ENCODE measurements at regions not wholly inside any gene's neighbourhood (a gene's known extent, or its start where the extent isn't known, plus 50 kb on each side); places are given as distances from the start of the nearest gene placed in this dataset.

- H3K4me3 ChIP-seq (ENCODE audit: low read depth, low read length), result no peak overlapping the region
- TF ChIP-seq CTCF (IDR thresholded peaks at IDR 0.05; ENCODE audit: low read depth, low read length), result no peak
Observed at GRCh38 chr18:55866886-55867285, 278.9 kb upstream of the TCF4 start.

GRCh38 chr18:55866006-55866405, 278.0 kb upstream of the TCF4 start:
- peak overlapping the region; percentile 23; the same call in 1 of the 2 replicates for H3K4me3 ChIP-seq (ENCODE audit: low read depth, low read length)
- TF ChIP-seq CTCF (IDR thresholded peaks at IDR 0.05; ENCODE audit: low read depth, low read length), result no peak

GRCh38 chr18:55864281-55864680, 276.3 kb upstream of the TCF4 start:
- H3K4me3 ChIP-seq (ENCODE audit: low read depth, low read length), result no peak overlapping the region
- no peak for TF ChIP-seq CTCF (IDR thresholded peaks at IDR 0.05; ENCODE audit: low read depth, low read length)

- no peak overlapping the region for H3K4me3 ChIP-seq (ENCODE audit: low read depth, low read length)
- TF ChIP-seq CTCF (IDR thresholded peaks at IDR 0.05; ENCODE audit: low read depth, low read length), result no peak
Observed at GRCh38 chr18:55863876-55864275, 275.9 kb upstream of the TCF4 start.

- H3K4me3 ChIP-seq (ENCODE audit: low read depth, low read length), result no peak overlapping the region
Observed at GRCh38 chr18:55863391-55863706, 275.4 kb upstream of the TCF4 start.

GRCh38 chr18:55862693-55863390, 274.9 kb upstream of the TCF4 start:
- TF ChIP-seq CTCF (IDR thresholded peaks at IDR 0.05; ENCODE audit: low read depth, low read length), result no peak
- no peak overlapping the region for H3K4me3 ChIP-seq (ENCODE audit: low read depth, low read length)

More at GRCh38 chr18:55863391-55863706, 275.4 kb upstream of the TCF4 start:
- TF ChIP-seq CTCF (IDR thresholded peaks at IDR 0.05; ENCODE audit: low read depth, low read length), result no peak

- TF ChIP-seq CTCF (IDR thresholded peaks at IDR 0.05; ENCODE audit: low read depth, low read length), result peak; percentile 62
Observed at GRCh38 chr18:55861266-55861665, 273.3 kb upstream of the TCF4 start.

More at GRCh38 chr18:55861266-55861665, 273.3 kb upstream of the TCF4 start:
- no peak overlapping the region for H3K4me3 ChIP-seq (ENCODE audit: low read depth, low read length)

All from WI38 (cell line).